ENCODE measurements at regions not wholly inside any gene's neighbourhood (a gene's known extent, or its start where the extent isn't known, plus 50 kb on each side); places are given as distances from the start of the nearest gene placed in this dataset.
"Not testable (repeated sequence)": the region's sequence is repeated elsewhere in the genome, so short reads cannot be mapped to it uniquely, and the experiment has no call there.

- H3K4me1 Mint-ChIP-seq (ENCODE audit: unreplicated experiment); H3K27ac Mint-ChIP-seq (ENCODE audit: unreplicated experiment); H3K9me3 Mint-ChIP-seq (ENCODE audit: unreplicated experiment); H3K36me3 Mint-ChIP-seq (ENCODE audit: unreplicated experiment); H3K27me3 Mint-ChIP-seq (ENCODE audit: unreplicated experiment); DNase-seq (ENCODE audit: extremely low spot score, unreplicated experiment); H3K4me3 Mint-ChIP-seq (ENCODE audit: unreplicated experiment): not testable (repeated sequence)
Measured at GRCh38 chr5:176040105-176040801, 72.1 kb upstream of the THOC3 start.

GRCh38 chr5:176041248-176041994 is 73.3 kb upstream of the THOC3 start:
- H3K36me3 Mint-ChIP-seq (ENCODE audit: unreplicated experiment); H3K27me3 Mint-ChIP-seq (ENCODE audit: unreplicated experiment); H3K4me3 Mint-ChIP-seq (ENCODE audit: unreplicated experiment); H3K9me3 Mint-ChIP-seq (ENCODE audit: unreplicated experiment); DNase-seq (ENCODE audit: extremely low spot score, unreplicated experiment); H3K27ac Mint-ChIP-seq (ENCODE audit: unreplicated experiment); H3K4me1 Mint-ChIP-seq (ENCODE audit: unreplicated experiment): not testable (repeated sequence)

DNA sequence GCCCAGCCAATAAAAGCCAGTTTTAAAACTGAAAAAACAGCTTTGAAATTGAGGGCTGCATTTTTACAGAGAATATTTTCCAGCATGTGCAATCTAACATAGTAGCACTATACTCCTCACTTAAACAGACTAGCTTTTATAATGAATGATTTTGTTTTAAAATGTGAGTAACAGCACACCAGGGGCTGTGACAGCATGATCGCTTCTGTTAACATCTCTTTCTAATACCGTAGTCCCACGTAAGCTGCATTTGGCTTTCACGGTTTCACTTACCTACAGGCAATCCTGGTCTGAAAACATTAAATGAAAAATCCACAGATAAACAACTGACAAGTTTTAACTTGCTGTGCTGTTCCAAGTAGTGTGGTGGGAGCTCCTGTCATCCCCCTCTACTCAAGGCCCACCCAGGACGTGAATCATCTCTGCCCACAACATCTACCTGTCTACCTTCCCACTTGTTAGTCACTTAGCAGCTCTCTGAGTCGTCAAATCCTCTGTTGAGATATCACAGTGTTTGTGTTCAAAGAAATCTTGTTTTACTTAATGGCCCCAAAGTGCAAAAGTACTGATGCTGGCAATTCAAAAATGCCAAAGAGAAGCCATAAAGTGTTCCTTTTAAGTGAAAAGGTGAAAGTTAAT is 74.0 kb upstream of the THOC3 start:
- not testable (repeated sequence) for H3K27me3 Mint-ChIP-seq (ENCODE audit: unreplicated experiment); H3K4me1 Mint-ChIP-seq (ENCODE audit: unreplicated experiment); H3K4me3 Mint-ChIP-seq (ENCODE audit: unreplicated experiment); H3K9me3 Mint-ChIP-seq (ENCODE audit: unreplicated experiment); DNase-seq (ENCODE audit: extremely low spot score, unreplicated experiment); H3K36me3 Mint-ChIP-seq (ENCODE audit: unreplicated experiment); H3K27ac Mint-ChIP-seq (ENCODE audit: unreplicated experiment)

DNA sequence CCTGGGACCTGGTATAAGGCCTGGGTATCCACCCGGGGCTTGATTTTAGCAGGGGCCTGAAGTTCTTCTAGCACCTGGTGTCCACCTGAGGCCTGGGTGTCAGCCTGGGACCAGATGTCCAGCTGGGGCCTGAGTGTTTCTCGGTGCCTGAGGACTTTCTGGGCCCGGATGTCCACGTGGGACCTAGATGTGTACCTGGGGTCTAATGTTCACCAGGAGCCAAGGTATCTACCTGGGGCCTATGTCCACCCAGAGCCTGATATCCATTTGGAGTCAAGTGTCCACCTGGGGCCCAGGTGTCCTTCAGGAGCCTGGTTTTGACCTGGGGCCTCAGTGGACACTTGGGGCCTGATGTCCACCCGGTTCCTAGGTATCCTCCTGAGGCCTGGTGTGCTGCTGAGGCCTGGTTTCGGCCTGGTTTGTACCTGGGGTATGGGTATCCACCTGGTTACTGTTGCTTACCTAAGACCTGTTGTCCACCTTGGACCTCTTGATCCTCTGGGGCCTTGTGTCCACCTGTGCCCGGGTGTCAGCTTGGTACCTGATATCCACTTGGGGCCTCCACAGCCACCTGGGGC is 75.2 kb upstream of the THOC3 start:
- not testable (repeated sequence) for DNase-seq (ENCODE audit: extremely low spot score, unreplicated experiment); H3K9me3 Mint-ChIP-seq (ENCODE audit: unreplicated experiment); H3K4me1 Mint-ChIP-seq (ENCODE audit: unreplicated experiment); H3K27me3 Mint-ChIP-seq (ENCODE audit: unreplicated experiment); H3K36me3 Mint-ChIP-seq (ENCODE audit: unreplicated experiment); H3K4me3 Mint-ChIP-seq (ENCODE audit: unreplicated experiment); H3K27ac Mint-ChIP-seq (ENCODE audit: unreplicated experiment)

- H3K27ac Mint-ChIP-seq (ENCODE audit: unreplicated experiment); H3K9me3 Mint-ChIP-seq (ENCODE audit: unreplicated experiment); H3K36me3 Mint-ChIP-seq (ENCODE audit: unreplicated experiment); H3K27me3 Mint-ChIP-seq (ENCODE audit: unreplicated experiment); H3K4me1 Mint-ChIP-seq (ENCODE audit: unreplicated experiment); DNase-seq (ENCODE audit: extremely low spot score, unreplicated experiment); H3K4me3 Mint-ChIP-seq (ENCODE audit: unreplicated experiment): not testable (repeated sequence)
Measured at GRCh38 chr5:176043986-176044385, 75.9 kb upstream of the THOC3 start.

GRCh38 chr5:176044431-176044830 is 76.3 kb upstream of the THOC3 start:
- not testable (repeated sequence) for H3K9me3 Mint-ChIP-seq (ENCODE audit: unreplicated experiment); H3K4me1 Mint-ChIP-seq (ENCODE audit: unreplicated experiment); DNase-seq (ENCODE audit: extremely low spot score, unreplicated experiment); H3K27ac Mint-ChIP-seq (ENCODE audit: unreplicated experiment); H3K36me3 Mint-ChIP-seq (ENCODE audit: unreplicated experiment); H3K27me3 Mint-ChIP-seq (ENCODE audit: unreplicated experiment); H3K4me3 Mint-ChIP-seq (ENCODE audit: unreplicated experiment)

DNA sequence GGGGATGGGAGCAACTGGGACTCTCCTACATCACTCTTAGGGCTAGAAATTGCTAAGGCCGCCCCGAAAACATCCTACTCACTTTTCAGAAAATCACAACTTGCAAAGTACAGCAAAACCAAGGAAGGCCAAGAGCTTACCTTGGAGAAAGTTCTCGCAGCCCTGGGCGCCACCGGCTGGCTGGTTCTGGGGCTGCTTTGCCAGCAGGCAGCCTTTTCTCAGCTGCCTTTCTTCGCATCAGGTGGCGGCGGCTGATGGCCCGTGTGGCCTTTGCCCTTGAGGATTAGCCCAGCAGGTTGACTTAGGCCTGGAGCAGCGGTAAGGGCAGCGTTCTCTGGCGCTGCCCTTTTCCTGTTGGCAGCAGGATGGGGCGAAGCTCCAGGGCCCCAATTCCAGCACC is 77.3 kb upstream of the THOC3 start:
- not testable (repeated sequence) for H3K9me3 Mint-ChIP-seq (ENCODE audit: unreplicated experiment); H3K4me3 Mint-ChIP-seq (ENCODE audit: unreplicated experiment); H3K36me3 Mint-ChIP-seq (ENCODE audit: unreplicated experiment); H3K27me3 Mint-ChIP-seq (ENCODE audit: unreplicated experiment); DNase-seq (ENCODE audit: extremely low spot score, unreplicated experiment); H3K4me1 Mint-ChIP-seq (ENCODE audit: unreplicated experiment); H3K27ac Mint-ChIP-seq (ENCODE audit: unreplicated experiment)

GRCh38 chr5:176048671-176049070 is 80.6 kb upstream of the THOC3 start:
- not testable (repeated sequence) for H3K27ac Mint-ChIP-seq (ENCODE audit: unreplicated experiment); H3K9me3 Mint-ChIP-seq (ENCODE audit: unreplicated experiment); H3K4me1 Mint-ChIP-seq (ENCODE audit: unreplicated experiment); H3K36me3 Mint-ChIP-seq (ENCODE audit: unreplicated experiment); H3K4me3 Mint-ChIP-seq (ENCODE audit: unreplicated experiment); H3K27me3 Mint-ChIP-seq (ENCODE audit: unreplicated experiment); DNase-seq (ENCODE audit: extremely low spot score, unreplicated experiment)

DNA sequence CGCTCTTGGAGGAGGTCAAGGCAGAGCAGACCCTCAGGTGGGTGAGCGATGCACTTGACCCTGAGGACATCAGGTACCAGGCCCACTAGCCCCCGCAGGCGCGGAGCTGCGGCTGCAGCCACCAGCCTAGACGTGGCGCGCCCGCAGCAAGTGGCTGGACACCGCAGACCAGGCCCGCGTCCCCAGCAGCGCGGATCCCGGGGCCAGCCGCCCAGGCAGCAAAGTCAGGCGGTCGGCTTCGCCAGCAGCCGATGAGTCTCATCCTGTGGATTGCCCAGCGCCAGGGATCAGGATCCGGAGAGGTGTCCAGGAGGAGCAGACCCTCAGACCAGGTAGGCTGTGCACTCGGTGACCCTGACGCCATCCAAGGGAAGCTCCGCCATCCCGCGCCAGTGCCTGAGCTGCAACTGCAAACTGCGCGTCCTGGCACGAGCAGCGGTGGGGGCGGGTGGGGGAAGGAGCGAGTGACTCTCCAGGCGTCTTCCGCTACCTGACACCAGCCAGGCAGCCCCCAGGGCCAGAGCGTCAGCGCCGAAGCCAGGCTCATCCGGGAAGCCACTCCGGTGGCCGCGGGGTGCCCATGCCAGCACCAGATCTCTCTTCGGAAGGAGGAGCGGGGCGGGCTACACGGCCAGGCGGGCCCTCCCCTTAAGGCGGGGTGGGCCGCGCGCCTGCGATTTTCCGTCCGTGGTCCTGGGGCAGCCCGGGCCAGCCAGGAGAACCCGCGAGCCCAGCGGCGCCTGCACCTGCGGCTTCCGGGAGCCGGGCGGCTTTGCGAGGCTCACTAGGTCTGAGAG is 92.6 kb upstream of the THOC3 start:
- H3K4me3 Mint-ChIP-seq (ENCODE audit: unreplicated experiment); H3K27ac Mint-ChIP-seq (ENCODE audit: unreplicated experiment); H3K9me3 Mint-ChIP-seq (ENCODE audit: unreplicated experiment); DNase-seq (ENCODE audit: extremely low spot score, unreplicated experiment); H3K27me3 Mint-ChIP-seq (ENCODE audit: unreplicated experiment); H3K4me1 Mint-ChIP-seq (ENCODE audit: unreplicated experiment); H3K36me3 Mint-ChIP-seq (ENCODE audit: unreplicated experiment): not testable (repeated sequence)

DNA sequence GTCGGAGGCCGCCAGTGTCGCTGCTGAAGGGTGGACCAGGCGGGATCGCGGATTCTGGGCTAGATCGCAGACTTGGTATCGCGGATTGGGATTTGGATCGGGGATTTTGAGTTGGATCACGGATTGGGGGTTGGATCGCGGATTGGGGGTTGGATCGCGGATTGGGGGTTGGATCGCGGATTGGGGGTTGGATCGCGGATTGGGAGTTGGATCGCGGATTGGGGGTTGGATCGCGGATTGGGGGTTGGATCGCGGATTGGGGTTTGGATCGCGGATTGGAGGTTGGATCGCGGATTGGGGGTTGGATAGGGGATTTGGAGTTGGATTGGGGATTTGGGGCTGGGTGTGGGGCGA is 93.1 kb upstream of the THOC3 start:
- DNase-seq (ENCODE audit: extremely low spot score, unreplicated experiment); H3K9me3 Mint-ChIP-seq (ENCODE audit: unreplicated experiment); H3K27me3 Mint-ChIP-seq (ENCODE audit: unreplicated experiment); H3K4me3 Mint-ChIP-seq (ENCODE audit: unreplicated experiment); H3K4me1 Mint-ChIP-seq (ENCODE audit: unreplicated experiment); H3K36me3 Mint-ChIP-seq (ENCODE audit: unreplicated experiment); H3K27ac Mint-ChIP-seq (ENCODE audit: unreplicated experiment): not testable (repeated sequence)

GRCh38 chr5:176061660-176062059 is 93.5 kb upstream of the THOC3 start:
- not testable (repeated sequence) for H3K4me1 Mint-ChIP-seq (ENCODE audit: unreplicated experiment); H3K27ac Mint-ChIP-seq (ENCODE audit: unreplicated experiment); H3K36me3 Mint-ChIP-seq (ENCODE audit: unreplicated experiment); DNase-seq (ENCODE audit: extremely low spot score, unreplicated experiment); H3K9me3 Mint-ChIP-seq (ENCODE audit: unreplicated experiment); H3K4me3 Mint-ChIP-seq (ENCODE audit: unreplicated experiment); H3K27me3 Mint-ChIP-seq (ENCODE audit: unreplicated experiment)
